ENCODE measurements at regions not wholly inside any gene's neighbourhood (a gene's known extent, or its start where the extent isn't known, plus 50 kb on each side); places are given as distances from the start of the nearest gene placed in this dataset.

DNA sequence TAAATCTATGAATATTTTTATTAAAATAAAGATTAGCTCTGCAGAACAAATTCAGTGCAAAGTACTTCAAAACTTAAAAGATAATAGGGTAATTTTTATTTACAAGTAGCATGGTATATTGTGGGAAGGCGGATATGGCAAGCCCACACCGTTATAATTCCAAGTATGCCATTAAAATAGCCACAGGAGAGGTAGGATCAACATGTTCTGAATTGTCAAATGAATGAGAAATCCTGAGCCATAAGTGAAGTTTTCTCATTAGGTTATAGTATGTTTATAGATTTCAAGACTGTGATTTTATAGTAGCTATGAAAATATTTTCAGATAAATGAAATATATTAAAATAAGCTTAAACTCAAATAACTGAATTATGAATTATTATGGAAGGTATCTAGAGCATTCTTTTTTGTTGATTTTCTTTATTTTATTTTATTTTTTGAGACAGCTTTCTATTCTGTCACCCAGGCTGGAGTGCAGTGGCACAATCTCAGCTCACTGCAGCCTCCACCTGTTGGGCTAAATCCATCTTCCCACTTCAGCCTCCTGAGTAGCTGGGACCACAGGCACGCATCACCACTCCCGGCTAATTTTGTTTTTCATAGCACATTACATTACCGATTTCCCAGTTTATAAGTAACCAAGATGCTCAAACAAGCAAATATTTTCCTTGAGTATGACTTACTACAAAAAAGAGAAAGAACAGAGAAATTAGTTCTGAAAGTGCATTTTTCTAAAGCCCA lies 956.6 kb downstream of the GATA3 start:
- TF ChIP-seq, protein P1, sequence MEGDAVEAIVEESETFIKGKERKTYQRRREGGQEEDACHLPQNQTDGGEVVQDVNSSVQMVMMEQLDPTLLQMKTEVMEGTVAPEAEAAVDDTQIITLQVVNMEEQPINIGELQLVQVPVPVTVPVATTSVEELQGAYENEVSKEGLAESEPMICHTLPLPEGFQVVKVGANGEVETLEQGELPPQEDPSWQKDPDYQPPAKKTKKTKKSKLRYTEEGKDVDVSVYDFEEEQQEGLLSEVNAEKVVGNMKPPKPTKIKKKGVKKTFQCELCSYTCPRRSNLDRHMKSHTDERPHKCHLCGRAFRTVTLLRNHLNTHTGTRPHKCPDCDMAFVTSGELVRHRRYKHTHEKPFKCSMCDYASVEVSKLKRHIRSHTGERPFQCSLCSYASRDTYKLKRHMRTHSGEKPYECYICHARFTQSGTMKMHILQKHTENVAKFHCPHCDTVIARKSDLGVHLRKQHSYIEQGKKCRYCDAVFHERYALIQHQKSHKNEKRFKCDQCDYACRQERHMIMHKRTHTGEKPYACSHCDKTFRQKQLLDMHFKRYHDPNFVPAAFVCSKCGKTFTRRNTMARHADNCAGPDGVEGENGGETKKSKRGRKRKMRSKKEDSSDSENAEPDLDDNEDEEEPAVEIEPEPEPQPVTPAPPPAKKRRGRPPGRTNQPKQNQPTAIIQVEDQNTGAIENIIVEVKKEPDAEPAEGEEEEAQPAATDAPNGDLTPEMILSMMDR (IDR thresholded peaks at IDR 0.05; ENCODE audit: low read depth, low read length), result no peak
- no peak overlapping the region for H3K4me3 ChIP-seq (replicated peaks in 1 of 2; ENCODE audit: low read depth in 2 of 2, low read length in 2 of 2)
- no peak for DNase-seq (ENCODE audit: low read depth in 2 of 2)

DNA sequence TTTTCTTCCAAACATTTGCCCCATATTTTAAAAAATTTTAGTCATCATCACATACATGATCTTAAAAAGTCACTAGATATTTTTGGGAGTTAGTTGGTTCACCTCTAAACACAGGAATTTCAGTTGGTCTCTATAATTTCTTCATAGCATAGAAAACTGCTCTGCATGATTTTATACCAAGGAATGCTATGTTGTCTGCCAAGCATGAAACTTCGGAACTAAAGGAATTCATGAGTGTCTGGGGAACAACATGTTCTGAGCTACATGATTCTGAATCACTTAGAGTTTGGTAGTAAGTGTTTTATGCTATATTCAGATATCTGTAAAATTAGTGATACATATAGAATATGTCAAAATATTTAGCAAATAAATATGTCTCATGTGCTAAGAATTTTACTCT lies 957.8 kb downstream of the GATA3 start:
- TF ChIP-seq, protein P1 (IDR thresholded peaks at IDR 0.05; ENCODE audit: low read depth, low read length), result no peak
- peak; percentile 40 to 57 for DNase-seq (ENCODE audit: low read depth in 2 of 2)
- no peak overlapping the region for H3K4me3 ChIP-seq (replicated peaks in 1 of 2; ENCODE audit: low read depth in 2 of 2, low read length in 2 of 2)

DNA sequence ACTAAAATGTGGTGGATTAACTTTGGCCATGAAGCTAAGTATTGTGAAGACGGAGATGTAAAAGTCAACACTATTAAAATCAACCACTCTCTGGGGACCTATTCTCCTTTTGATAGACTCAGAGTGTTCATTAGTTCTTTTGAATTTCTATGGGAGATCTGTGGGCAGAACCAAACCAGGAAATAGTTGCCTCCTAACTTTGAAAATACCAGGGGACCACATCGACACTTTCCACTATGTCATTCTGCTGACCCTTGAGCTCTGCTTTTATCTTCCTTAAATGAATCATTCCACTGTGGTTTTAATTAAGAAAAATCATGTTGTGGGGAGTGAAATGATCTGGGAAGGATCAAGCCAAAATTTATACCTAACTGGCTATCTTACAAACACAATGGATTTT lies 960.5 kb downstream of the GATA3 start:
- TF ChIP-seq, protein P1 (IDR thresholded peaks at IDR 0.05; ENCODE audit: low read depth, low read length), result no peak
- DNase-seq (ENCODE audit: low read depth in 2 of 2), result no peak
- no peak overlapping the region for H3K4me3 ChIP-seq (replicated peaks in 1 of 2; ENCODE audit: low read depth in 2 of 2, low read length in 2 of 2)

DNA sequence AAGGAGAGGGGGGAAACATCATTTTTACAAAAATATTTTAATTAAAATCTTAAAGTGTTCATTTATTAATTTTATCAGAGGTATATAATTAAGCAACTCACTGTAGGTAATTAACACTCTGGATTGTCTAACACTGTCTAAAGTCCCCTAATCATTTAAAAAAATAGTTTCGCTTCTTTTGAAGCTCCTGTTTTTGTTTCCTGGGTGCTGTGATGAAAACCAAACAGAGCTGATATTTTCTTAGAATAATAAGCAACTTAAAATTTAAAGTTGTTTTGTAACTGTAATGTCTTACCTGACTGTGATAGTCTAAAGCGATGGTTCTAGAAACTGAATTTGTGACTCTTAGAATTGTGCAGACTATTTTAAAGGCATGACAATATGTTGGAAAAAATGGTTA lies 961.0 kb downstream of the GATA3 start:
- TF ChIP-seq, protein P1 (IDR thresholded peaks at IDR 0.05; ENCODE audit: low read depth, low read length), result no peak
- no peak for DNase-seq (ENCODE audit: low read depth in 2 of 2)
- H3K4me3 ChIP-seq (replicated peaks in 1 of 2; ENCODE audit: low read depth in 2 of 2, low read length in 2 of 2), result no peak overlapping the region

DNA sequence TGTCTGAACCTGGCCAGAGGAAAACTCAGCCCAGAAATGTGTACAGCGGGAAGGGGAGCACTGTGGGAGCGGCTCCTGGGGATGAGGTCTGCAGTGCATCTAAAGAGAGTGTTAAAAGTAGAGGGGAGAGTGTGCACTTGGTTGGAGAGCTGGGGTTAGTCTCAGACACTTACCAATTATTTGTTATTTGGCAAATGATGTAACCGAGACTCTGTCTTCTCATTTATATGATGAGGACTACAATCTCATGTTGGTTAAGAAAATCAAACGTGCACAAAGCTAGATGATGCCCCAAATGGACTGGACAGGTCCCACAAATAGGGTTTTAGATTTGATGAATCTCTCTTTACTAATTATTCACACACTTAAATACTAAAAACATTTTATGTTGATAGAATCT lies 962.4 kb downstream of the GATA3 start:
- TF ChIP-seq, protein P1 (IDR thresholded peaks at IDR 0.05; ENCODE audit: low read depth, low read length), result no peak
- H3K4me3 ChIP-seq (replicated peaks in 1 of 2; ENCODE audit: low read depth in 2 of 2, low read length in 2 of 2), result no peak overlapping the region
- DNase-seq (ENCODE audit: low read depth in 2 of 2), result no peak

DNA sequence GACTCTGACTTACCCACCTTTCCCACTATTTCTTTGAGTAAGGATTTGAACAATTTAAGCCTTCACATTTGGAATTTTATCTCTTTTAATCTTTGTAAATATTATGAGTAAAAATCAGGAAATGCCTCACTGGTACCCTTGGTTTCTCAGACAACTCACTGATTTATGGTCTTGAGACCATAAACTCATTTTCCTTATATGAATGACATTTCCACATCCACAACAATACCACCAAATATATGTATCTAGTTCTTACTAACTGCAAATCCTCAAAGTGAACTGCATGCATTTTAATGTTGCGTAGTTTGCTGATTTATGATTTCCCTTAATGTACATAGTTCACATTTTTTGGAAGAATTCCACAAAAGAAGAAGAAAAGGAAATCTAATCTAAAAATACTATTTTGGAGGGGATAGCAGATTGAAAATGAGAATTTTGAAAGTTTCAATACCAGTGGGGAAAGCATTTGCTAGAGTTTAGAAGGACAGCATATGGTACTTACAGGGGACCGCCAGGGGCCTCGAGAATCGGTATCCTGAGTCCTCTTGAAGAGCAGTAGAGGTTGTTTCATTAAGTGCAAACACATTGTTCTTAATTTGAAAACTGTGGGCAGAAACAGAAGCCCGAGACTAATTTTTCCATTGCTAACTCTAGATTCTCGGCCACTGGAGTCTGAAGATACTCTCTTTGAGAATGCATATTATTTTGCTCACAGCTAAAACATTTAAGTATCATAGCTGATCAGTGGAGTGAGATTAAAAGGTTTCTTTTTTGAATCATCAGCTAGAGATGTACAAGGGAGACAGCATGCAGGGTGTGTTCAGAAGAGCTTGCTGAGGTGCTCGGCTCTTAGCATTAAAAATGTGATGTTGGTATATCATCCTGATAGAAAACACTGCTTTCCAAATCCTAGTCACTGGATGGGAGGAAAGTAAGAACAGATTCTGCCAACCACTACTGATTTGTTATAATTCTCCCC lies 964.0 kb downstream of the GATA3 start:
- no peak overlapping the region for H3K4me3 ChIP-seq (replicated peaks in 1 of 2; ENCODE audit: low read depth in 2 of 2, low read length in 2 of 2)
- TF ChIP-seq, protein P1 (IDR thresholded peaks at IDR 0.05; ENCODE audit: low read depth, low read length), result no peak
- DNase-seq (ENCODE audit: low read depth in 2 of 2), result no peak
